IMR-90 (cell line): ENCODE measurements at regions not wholly inside any gene's neighbourhood (a gene's known extent, or its start where the extent isn't known, plus 50 kb on each side); places are given as distances from the start of the nearest gene placed in this dataset.

Experiments
- BHLHE40 ChIP-seq: fragments of 150-350 bp; IDR thresholded peaks from 2 replicates; pipeline ENCODE4 v1.6.1; 2016; ENCODE audit warnings: mild to moderate bottlenecking, low read depth, low read length
- CEBPB ChIP-seq: IDR thresholded peaks from 2 replicates; pipeline ENCODE4 v1.6.1; 2012; ENCODE audit warnings: low read depth, low read length, improper control_type of control experiment
- CHD1 ChIP-seq: IDR thresholded peaks from 2 replicates; pipeline ENCODE4 v1.6.1; 2012; ENCODE audit warnings: low read depth, low read length, improper control_type of control experiment
- ELK1 ChIP-seq: fragments of 150-350 bp; IDR thresholded peaks from 2 replicates; pipeline ENCODE4 v1.6.1; 2016; ENCODE audit warnings: low read depth, mild to moderate bottlenecking, low read length, moderate library complexity, borderline replicate concordance
- MAFK ChIP-seq: IDR thresholded peaks from 2 replicates; pipeline ENCODE4 v1.6.1; 2012; ENCODE audit warnings: low read depth, low read length, improper control_type of control experiment
- MXI1 ChIP-seq: IDR thresholded peaks from 2 replicates; pipeline ENCODE4 v1.6.1; 2012; ENCODE audit warnings: low read depth, mild to moderate bottlenecking, low read length, moderate library complexity, borderline replicate concordance
- NFE2L2 ChIP-seq: fragments of 150-350 bp; IDR thresholded peaks from 2 replicates; pipeline ENCODE4 v1.6.1; 2016; ENCODE audit warnings: low read depth, mild to moderate bottlenecking, low read length
- POLR2A ChIP-seq: IDR thresholded peaks from 2 replicates; pipeline ENCODE4 v1.6.1; 2012; ENCODE audit warnings: mild to moderate bottlenecking, low read depth, low read length
- RAD21 ChIP-seq: IDR thresholded peaks from 2 replicates; pipeline ENCODE4 v1.6.1; 2012; ENCODE audit warnings: low read length, improper control_type of control experiment
- RCOR1 ChIP-seq: IDR thresholded peaks from 2 replicates; pipeline ENCODE4 v1.6.1; 2012; ENCODE audit warnings: mild to moderate bottlenecking, low read length, improper control_type of control experiment; ENCODE audit not compliant: insufficient replicate concordance
- RFX5 ChIP-seq: IDR thresholded peaks from 2 replicates; pipeline ENCODE4 v1.8.0; 2012; ENCODE audit warnings: low read depth, mild to moderate bottlenecking, low read length, moderate library complexity
- SMC3 ChIP-seq: fragments of 150-350 bp; IDR thresholded peaks from 2 replicates; pipeline ENCODE4 v1.6.1; 2016; ENCODE audit warnings: low read depth, mild to moderate bottlenecking, antibody characterized with exemption, low read length, moderate library complexity
- USF2 ChIP-seq: fragments of 150-350 bp; IDR thresholded peaks from 2 replicates; pipeline ENCODE4 v1.6.1; 2017; ENCODE audit warnings: mild to moderate bottlenecking, antibody characterized with exemption, low read length, low read depth
- TF ChIP-seq, protein P1 (sequence below): conservative IDR thresholded peaks from 2 replicates; pipeline ENCODE4 v1.5.1; 2012; ENCODE audit warnings: mild to moderate bottlenecking, low read depth, low read length, improper control_type of control experiment

- TF ChIP-seq, protein P1, sequence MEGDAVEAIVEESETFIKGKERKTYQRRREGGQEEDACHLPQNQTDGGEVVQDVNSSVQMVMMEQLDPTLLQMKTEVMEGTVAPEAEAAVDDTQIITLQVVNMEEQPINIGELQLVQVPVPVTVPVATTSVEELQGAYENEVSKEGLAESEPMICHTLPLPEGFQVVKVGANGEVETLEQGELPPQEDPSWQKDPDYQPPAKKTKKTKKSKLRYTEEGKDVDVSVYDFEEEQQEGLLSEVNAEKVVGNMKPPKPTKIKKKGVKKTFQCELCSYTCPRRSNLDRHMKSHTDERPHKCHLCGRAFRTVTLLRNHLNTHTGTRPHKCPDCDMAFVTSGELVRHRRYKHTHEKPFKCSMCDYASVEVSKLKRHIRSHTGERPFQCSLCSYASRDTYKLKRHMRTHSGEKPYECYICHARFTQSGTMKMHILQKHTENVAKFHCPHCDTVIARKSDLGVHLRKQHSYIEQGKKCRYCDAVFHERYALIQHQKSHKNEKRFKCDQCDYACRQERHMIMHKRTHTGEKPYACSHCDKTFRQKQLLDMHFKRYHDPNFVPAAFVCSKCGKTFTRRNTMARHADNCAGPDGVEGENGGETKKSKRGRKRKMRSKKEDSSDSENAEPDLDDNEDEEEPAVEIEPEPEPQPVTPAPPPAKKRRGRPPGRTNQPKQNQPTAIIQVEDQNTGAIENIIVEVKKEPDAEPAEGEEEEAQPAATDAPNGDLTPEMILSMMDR, result no peak
- TF ChIP-seq USF2, result no peak
- no peak for TF ChIP-seq POLR2A
- no peak for TF ChIP-seq RCOR1
- no peak for TF ChIP-seq MXI1
- TF ChIP-seq BHLHE40, result no peak
- no peak for TF ChIP-seq SMC3
- no peak for TF ChIP-seq RAD21
- TF ChIP-seq RFX5, result no peak
- no peak for TF ChIP-seq NFE2L2
- no peak for TF ChIP-seq CHD1
- TF ChIP-seq MAFK, result no peak
- no peak for TF ChIP-seq ELK1
- no peak for TF ChIP-seq CEBPB
Observed at GRCh38 chr2:57022496-57022895, 838.7 kb downstream of the CCDC85A start.
